ENCODE measurements at regions not wholly inside any gene's neighbourhood (a gene's known extent, or its start where the extent isn't known, plus 50 kb on each side); places are given as distances from the start of the nearest gene placed in this dataset.
"Not testable (repeated sequence)": the region's sequence is repeated elsewhere in the genome, so short reads cannot be mapped to it uniquely, and the experiment has no call there.

DNA sequence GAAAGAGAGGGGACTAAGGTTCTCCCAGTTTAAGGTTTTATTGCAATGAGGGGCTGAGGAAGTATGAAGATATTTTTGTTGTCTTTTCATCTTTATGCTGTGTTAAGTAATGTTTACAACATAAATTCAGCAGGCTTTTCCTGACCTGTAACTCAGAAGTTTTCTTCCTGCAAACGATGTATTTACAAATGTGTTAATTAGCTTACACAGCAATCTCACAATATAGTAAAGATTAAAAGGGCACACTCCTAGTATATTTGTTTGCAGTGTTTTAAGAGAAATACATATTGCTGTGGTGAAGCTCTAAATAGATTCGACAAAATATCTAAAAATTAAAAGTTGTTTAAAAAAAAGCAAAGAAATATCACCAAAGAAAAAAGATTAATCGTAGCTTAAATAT, 55.7 kb downstream of the OR11H12 start:
- H3K4me3 ChIP-seq = no peak overlapping the region
- DNase-seq = no peak
- TF ChIP-seq, protein P1, sequence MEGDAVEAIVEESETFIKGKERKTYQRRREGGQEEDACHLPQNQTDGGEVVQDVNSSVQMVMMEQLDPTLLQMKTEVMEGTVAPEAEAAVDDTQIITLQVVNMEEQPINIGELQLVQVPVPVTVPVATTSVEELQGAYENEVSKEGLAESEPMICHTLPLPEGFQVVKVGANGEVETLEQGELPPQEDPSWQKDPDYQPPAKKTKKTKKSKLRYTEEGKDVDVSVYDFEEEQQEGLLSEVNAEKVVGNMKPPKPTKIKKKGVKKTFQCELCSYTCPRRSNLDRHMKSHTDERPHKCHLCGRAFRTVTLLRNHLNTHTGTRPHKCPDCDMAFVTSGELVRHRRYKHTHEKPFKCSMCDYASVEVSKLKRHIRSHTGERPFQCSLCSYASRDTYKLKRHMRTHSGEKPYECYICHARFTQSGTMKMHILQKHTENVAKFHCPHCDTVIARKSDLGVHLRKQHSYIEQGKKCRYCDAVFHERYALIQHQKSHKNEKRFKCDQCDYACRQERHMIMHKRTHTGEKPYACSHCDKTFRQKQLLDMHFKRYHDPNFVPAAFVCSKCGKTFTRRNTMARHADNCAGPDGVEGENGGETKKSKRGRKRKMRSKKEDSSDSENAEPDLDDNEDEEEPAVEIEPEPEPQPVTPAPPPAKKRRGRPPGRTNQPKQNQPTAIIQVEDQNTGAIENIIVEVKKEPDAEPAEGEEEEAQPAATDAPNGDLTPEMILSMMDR (IDR thresholded peaks at IDR 0.05) = no peak
- H3K4me1 ChIP-seq (ENCODE audit: low read depth) = no peaks in the 10 kb centered on the region
- no peaks in the 10 kb centered on the region for H3K36me3 ChIP-seq (ENCODE audit: low read depth)
- intact Hi-C loops (cut with DNase I, micrococcal nuclease) = no loop called here
- peaks cover 63% of the 10 kb centered on the region for H3K9me3 ChIP-seq
- no peak for ATAC-seq

DNA sequence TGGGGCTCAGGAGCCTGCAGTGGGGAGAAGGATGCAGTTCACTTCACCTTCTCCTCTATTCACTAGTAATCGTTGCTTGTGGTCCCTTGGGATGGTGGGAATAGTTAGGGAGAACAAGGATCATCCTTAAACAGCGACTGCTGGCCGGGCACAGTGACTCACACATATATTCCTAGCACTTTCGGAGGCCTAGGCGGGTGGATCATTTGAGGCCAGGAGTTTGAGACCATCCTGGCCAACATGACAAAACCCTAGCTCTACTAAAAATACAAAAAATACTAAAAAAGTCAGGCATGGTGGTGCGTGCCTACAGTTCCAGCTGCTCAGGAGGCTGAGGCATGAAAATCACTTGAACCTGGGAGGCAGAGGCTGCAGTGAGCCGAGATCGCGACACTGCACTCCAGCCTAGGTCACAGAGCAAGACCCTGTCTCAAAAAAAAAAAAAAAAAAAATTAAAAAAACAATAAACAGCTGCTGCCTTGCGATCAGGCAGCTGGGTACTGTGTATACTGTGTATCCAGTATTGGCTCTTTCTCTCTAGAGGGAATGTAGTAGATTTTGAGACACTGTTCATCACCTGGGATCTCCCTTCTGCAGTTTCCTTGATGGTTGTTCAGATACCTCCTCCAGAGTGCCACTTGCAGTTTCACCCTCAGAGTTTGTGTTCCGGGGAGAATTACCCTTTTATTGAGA, 59.1 kb downstream of the OR11H12 start:
- H3K4me3 ChIP-seq; H3K36me3 ChIP-seq (ENCODE audit: low read depth); intact Hi-C loops (cut with DNase I, micrococcal nuclease); DNase-seq; H3K4me1 ChIP-seq (ENCODE audit: low read depth): not testable (repeated sequence)
- peak; percentile 24 for ATAC-seq
- peaks cover 74% of the 10 kb centered on the region for H3K9me3 ChIP-seq

DNA sequence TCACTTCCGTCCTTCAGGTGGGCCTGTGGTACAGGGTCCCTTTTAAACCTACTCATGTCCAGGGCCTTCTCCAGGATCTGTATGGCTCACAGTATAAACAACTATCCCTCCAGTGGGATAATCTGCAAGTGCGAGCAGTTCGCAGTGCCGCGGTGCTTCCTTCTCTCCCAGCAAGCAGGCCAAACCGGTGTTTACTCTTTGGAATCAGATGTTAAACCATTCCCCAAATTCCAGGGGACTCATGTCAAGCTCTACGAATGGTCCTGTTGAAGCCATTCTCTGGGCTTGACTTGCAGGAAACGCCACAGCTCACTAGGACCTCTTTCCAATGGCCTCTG, 59.6 kb downstream of the OR11H12 start:
- no peaks in the 10 kb centered on the region for H3K4me1 ChIP-seq (ENCODE audit: low read depth)
- ATAC-seq (peak; percentile 39), DNase-seq (peak in 1 of 3 donors; percentile 51)
- H3K9me3 ChIP-seq = peaks cover 69% of the 10 kb centered on the region
- no peak overlapping the region for H3K4me3 ChIP-seq
- TF ChIP-seq, protein P1 (IDR thresholded peaks at IDR 0.05) = no peak
- no peaks in the 10 kb centered on the region for H3K36me3 ChIP-seq (ENCODE audit: low read depth)
- intact Hi-C loops (cut with DNase I, micrococcal nuclease) = no loop called here

DNA sequence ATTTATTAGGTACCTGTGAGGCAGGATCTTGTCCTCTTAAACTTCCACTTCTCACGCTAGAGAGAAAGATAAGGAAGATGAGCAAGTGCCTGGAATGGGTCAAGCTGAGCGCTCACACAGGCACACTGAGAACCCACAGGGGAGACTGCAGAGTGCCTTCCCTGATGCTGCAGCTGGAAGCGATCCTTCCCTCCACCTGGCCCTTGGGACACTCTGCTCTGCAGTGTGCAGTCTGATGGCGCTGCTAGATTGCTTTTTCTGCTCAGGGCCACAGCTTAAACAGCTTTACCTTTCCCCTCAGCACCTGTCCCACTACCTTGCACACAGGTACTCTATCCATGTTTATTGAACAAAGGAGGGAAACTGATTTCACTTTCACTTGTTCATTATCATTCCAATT, 66.9 kb downstream of the OR11H12 start:
- H3K4me1 ChIP-seq (ENCODE audit: low read depth); intact Hi-C loops (cut with DNase I, micrococcal nuclease); DNase-seq; H3K36me3 ChIP-seq (ENCODE audit: low read depth); H3K4me3 ChIP-seq; ATAC-seq: not testable (repeated sequence)
- peaks cover 18% of the 10 kb centered on the region for H3K9me3 ChIP-seq

DNA sequence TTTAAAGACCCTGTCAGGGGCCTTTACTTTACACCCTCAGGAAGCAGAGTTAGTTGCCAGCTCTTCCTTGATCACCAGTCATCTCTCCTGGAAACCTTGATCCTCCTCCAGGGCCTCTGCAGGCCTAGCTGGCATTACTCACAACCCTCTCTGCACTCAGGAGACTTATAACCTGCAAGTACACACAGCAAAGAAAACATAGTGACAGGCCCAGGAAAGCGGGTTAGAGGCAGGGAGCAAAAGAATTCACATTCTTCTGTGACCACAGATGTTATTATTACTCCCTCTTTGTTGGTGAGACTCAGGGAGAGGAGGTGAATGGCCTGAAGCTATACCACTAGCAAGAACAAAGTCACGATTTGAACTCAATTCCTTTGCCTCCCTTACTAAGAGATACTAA, 87.4 kb downstream of the OR11H12 start:
- TF ChIP-seq, protein P1 (IDR thresholded peaks at IDR 0.05) = no peak
- no peaks in the 10 kb centered on the region for H3K4me1 ChIP-seq (ENCODE audit: low read depth)
- H3K9me3 ChIP-seq = peaks cover 55% of the 10 kb centered on the region
- intact Hi-C loops (cut with DNase I, micrococcal nuclease) = no loop called here
- H3K4me3 ChIP-seq = no peak overlapping the region
- ATAC-seq (no peak), DNase-seq (no peak)
- H3K36me3 ChIP-seq (ENCODE audit: low read depth) = no peaks in the 10 kb centered on the region

All from mucosa of descending colon (tissue), 3 donors.